Muscle of back (tissue), 3 donors: ENCODE measurements at regions not wholly inside any gene's neighbourhood (a gene's known extent, or its start where the extent isn't known, plus 50 kb on each side); places are given as distances from the start of the nearest gene placed in this dataset.
A peak's percentile ranks its signal among the peaks of the same experiment; 100 is the strongest.

ENCODE experiments used
- DNase-seq, 3 donors: peaks; one replicate each; pipeline versions ENCODE4 v3.0.0 to v3.0.0-alpha.2; 2013

DNA sequence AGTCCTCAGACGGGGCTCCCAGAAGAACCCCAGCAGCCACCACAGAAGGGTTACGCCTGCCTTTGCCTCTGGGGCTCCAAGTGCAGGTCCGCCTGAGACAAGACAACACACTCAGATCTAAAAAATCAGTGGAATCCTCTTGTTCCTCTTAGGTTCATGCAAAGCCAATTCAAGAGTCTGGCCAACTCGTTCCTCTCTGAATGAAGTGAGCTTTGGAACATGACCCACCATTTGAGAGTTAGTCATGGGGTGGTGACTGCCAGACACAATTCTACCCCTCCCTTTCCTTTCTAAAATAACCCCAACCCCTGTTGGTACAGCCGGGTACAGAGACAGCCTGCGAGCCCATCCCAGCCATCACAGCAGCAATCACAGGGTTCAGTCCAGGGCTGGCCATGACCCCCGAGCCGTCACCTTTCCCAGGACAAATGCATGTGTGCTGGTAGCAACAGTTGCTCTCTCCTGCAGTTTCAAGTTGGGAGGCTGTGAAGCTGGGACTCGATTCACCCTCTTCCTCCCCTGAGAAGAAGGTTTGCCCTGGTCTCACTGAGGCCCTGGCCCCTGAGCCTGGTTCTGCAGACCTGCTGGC, 183.1 kb upstream of the SH3BP4 start:
- no peak for DNase-seq

DNA sequence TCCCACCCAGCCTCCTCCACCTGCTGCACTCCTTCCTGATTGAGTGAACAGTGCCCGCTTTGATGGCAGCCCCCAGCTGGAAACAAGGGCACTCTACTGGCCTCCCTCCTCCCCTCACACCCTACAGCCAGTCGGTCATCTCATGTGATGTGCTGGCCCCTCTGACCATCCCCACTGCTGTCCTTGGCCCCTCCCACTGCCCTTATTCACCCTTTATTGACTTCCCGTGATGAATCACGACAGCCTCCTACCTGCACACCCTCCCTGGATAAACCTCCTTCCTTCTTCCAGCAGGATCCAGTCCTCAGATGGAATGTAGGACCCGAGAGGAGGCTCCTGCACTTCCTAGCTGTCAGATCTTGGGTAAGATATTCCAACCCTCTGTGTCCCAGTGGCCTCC, 186.5 kb upstream of the SH3BP4 start:
- DNase-seq = no peak

DNA sequence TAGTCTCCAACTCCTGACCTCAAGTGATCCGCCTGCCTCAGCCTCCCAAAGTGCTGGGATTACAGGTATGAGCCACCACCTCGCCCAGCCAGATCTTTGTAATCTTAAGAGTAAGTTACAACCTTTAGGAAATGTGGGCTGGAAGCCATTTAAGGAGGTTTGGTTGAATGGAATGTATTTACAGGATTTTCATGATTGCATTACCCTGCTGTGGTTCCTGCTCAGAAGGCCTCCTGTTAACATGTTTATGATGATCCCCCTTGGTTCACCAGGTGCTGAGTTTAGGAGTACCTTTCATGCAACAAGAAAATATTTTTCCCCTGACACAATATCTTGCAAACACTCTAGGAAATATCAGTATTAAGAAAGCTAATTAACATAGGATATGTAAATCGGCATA, 187.4 kb upstream of the SH3BP4 start:
- DNase-seq = no peak

DNA sequence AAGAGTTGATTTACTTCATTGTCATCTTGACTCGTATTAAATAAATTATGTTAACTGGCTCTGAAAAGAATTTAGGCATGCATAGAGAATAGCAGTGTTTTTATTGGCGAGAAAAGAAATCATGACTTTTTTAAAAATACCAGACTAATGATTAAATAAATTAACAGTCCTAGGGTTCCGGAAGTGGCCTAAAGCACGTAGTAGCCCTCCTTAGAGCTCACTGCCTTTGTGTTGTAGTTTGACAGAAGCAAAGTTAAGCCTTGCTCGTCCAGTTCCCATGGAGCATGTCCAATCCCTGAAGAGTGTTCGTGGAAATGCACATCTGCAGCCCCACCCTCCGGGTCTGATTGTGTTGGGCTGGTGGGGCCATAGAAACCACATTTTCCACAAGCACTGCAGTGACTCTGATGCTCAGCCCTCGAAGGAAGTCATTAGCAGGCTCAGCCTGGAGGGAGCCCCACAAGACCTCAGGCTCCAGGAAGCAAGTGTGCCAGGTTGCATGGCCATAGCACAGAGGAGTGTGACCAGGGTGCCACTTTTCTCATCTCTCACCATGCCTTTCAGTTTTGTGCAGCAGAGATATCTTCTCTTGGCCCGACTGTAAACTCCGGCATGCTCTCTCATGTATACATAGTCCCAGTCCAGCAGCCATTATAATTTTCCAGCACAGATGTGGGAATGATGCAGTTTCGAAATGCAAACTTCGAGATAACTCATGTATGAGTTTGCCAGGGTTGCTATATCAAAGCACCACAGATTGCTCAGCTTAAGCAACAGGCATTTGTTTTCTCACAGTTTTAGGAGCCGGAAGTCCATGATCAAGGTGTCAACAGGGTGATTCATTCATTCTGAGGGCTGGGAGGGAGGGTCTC, 188.6 kb upstream of the SH3BP4 start:
- peak; percentile 67 to 91 (median 68) for DNase-seq

DNA sequence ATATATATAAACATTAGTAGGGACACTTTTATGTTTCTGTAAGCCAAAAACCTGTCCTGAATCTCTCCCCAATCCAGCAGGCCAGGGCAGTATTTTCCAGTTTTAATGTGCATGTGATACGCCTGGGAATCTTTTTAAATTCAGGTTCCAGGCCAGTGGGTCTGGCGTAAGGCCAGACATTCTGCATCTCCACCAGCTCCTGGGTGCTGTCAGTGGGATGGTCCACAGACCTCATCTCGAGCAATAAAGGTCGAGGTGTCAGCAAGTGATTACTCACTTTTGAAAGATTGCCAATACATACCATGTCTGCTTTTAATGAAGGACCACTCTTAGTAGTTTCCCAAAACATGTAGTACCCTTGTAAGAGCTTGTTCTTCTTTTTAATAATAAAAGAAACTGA, 189.9 kb upstream of the SH3BP4 start:
- DNase-seq = no peak

DNA sequence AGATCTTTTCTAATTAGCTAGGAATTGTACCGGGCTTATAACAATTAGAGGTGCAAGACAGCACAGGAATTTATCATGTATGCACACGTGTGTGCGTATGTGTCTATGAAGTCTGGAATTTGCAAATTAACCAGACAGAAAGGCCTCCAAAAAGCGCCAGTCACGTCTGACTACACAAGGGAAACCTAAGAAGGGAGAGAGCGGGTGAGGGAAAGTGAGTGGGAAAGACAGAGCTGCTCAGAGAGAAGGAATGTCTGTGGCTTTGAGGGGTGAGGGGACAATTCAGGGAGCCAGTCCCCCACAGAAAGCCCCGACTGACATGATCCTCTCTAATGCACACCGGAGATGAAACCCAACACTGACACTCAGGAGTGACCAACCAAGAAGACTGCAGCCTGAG, 197.7 kb upstream of the SH3BP4 start:
- peak in 1 of 3 donors; percentile 28 for DNase-seq

DNA sequence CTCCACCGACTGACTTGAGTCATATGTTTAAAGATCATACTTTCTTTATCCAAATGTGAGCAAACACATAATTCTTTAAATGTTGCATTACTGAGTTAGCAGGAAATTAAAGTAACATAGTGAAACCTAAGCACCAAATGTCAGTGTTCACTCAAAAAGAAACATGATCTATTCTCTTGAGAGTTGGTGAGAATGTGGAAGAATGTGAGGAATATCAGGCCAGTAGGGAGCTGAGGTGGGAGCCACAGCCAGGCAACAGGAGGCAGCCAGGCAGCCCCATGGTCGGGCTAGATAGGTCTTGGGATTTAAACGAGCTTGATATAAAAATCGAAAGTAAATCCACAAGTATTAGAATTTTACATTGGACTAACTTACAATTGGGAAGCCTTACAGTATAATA, 198.1 kb upstream of the SH3BP4 start:
- DNase-seq = no peak

DNA sequence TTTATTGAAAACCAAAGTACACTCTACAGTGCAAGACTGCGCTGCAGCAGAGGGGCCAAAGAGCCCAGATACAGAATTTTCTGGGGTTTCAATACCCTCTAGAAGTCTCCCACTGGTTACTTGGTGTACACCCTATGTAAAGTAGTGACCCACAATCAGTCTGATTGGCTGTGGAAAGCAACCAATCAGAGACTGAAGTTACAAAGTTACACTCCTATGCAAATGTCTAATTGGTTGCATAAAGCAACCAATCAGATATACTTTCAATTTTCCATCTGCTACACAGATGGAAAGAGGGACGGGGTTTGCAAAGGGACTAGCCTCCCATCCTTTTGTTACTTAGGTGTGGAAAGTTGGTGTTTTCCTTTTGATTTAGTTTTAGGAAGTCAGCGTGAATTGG, 198.9 kb upstream of the SH3BP4 start:
- DNase-seq = no peak

DNA sequence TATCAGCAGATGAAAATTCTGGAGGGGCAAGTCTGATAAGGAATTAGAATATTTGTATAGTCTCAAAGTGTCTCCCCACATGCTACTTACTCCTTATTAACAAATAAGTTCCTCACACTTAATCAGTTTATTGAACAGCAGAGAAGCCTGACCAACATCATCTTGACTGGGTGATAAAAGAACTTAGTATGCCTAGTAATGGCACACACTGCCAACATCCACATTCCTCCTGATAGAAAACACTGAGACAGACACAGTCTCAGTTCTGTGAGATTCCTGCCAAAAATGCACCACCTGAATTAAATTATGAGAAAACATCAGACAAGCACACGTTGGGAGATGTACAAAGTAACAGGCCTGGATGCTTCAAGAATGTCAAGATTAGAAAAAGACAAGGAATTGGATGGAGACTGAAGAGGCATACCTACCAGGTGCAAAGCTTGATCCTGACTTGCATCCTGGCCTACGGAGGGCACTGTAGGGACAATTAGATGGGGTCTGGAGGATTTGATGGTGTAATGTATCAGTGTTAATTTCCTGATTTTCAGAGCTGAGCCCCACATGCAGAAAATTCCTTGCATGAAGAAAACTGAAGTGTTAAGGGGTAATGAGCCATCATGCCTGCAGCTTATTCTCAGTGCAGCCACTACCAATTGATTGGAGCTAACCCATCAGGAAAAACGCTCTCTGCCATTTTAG, 200.4 kb upstream of the SH3BP4 start:
- no peak for DNase-seq

DNA sequence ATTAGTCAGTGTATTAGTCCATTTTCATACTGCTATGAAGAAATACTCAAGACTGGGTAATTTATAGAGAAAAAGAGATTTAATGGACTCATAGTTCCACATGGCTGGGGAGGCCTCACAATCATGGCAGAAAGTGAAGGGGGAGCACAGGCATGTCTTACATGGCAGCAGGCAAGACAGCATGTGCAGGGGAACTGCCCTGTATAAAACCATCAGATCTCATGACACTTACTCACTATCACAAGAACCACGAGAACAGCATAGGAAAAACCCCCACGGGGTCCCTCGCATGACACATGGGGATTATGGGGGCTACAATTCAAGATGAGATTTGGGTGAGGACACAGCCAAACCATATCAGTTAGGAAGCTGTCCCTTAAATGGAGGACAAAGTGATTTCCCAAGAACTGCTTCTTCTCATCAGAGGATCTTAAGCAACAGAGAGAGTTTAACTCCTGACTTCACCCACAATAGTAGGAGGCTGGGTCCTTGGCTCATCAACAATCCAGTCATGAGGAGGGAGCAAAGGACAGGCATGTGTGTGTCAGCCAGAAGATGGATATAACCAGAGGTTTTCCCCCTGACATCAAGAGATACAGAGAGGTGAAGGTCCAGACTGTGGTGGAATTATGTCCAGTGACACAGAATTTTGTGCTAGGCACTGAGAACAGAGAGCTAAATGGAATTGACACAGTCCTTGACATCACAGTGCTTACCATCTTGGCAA, 203.8 kb upstream of the SH3BP4 start:
- no peak for DNase-seq

DNA sequence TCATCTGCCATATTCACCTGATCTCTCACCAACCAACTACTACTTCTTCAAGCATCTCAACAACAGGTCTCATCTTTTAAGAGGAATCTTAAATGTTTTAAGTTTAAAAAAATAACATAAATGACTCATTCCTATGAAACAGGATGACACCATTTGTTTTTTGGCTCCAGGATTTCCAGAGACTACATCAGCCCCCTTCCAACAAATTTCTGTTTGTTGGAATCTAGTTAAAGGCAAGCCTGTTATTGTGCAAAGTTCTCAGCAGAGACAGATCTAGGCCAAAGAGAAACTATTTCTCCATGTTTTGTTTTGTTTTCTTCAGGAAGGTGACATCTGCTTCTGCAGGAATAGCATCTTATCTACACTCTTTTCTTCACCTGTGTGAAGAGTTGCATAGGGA, 204.8 kb upstream of the SH3BP4 start:
- DNase-seq = no peak

DNA sequence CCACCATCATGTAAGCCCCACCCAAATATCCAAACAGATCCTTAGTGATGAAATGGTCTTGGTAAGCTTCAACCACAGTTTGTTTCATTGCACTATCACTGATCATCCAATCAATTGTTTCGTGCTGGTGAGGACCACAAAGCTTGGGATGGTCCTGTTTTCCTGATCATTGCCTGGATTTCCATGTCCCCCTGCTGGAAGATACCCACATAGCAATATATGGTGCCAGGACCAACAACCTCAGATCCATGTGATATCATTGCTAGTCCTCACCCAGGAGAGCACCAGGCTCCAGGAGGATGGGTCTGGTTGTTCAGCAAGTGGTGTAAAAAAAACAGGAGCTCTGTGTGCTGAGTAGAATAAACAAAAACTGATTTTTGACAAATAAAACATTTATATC, 206.5 kb upstream of the SH3BP4 start:
- DNase-seq = no peak

DNA sequence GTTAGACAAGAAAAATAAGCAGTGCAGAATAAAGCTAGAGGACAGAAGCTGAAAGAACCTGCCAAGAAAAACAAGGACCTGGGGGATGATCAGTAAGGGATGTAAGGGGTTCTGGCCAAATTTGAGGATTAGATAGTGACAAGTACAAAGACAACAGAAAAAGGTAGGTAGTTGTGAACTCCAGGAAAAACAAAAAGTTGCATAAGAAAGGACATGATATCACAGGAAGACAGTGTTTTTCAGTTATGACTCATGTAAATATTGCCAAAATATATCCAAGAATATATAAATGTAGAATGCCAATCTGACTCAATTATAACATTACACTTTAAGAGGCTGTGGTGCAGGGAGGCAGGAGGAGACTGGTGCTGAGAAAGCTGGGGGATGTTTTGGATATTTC, 209.8 kb upstream of the SH3BP4 start:
- DNase-seq = no peak

DNA sequence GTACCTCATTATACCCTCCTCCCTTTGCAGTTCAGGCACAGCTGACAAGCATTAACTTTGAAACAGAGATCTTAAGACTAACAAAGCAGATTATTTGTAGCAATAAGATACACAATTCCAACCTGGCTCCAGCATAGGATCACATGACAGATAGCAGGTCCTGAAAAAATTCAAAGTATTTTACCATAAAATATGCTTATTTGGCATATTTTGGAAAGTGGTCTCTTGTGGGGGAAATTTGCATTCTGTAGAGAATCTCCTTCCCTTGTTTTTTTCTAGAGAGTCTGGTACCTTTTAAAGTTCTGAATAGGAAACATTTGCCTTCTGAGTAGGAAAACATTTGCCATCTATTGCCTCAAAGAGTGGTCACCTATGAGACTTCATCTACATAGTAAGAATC, 212.8 kb upstream of the SH3BP4 start:
- no peak for DNase-seq

DNA sequence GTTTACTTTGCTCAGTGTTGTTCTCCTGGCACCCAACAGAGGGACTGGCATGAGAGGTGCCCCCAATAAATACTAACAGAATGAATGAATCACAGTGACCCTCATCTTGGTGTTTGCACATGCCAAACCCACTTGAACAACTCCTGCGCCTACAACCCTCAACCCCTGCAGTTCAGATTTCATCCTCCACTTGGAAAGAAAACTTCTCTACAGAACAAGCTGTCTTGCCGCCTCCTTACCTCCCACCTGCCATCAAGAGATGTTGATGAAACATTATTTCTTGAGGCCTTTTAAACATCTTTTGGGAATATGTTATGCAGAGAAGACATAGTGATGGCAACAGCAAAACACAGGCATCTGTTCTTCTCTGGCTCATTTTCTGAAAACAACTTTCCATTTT, 216.0 kb upstream of the SH3BP4 start:
- no peak for DNase-seq

DNA sequence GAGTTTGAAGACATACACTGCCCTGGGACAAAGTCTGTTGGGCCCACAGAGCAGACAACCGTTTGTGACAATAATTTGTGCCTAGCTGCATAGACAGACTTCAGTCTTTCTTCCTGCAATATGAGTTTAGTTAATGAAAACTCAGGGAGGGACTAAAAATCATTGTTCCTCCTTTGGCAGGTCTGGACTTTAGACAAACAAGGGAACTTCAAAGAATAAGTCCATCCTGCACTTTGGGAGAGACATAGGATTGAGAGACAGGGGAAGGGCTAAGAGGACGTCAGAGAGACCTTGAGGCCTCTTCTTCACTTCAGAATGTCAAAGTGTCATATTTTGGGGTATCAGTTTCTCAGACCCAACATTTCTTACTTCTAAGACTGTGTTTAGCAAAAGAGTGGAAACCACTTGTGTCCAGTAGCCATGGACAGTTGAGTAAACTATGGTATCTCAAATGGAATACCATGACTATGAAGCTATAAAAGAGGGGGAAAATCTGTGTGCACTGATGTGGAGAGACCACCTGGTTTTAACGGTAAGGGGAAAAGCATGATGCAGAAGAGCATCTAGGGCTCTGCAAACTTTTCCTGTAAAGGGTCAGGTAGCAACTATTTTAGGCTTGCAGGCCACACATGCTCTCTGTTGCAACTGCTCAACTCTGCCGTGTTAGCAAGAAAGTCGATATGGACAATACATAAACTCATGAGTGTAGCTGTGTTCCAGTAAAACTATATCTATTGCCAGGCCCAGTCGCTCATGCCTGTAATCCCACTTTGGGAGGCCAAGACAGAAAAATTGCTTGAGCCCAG, 217.8 kb upstream of the SH3BP4 start:
- DNase-seq = no peak

DNA sequence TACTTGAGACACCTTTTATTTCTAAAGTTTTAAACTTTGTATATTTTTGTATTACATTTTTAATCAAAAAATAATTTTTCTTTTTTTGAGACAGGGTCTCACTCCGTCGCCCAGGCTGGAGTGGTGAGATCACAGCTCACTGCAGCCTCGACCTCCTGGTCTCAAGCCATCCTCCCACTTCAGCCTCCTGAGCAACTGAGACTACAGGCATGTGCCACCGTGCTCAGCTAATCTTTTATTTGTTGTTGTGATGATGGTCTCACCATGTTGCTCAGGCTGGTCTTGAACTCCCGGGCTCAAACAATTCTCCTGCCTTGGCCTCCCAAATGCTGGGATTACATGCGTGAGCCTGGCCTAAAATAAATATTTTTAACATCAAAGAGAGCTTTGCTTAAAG, 218.7 kb upstream of the SH3BP4 start:
- no peak for DNase-seq

DNA sequence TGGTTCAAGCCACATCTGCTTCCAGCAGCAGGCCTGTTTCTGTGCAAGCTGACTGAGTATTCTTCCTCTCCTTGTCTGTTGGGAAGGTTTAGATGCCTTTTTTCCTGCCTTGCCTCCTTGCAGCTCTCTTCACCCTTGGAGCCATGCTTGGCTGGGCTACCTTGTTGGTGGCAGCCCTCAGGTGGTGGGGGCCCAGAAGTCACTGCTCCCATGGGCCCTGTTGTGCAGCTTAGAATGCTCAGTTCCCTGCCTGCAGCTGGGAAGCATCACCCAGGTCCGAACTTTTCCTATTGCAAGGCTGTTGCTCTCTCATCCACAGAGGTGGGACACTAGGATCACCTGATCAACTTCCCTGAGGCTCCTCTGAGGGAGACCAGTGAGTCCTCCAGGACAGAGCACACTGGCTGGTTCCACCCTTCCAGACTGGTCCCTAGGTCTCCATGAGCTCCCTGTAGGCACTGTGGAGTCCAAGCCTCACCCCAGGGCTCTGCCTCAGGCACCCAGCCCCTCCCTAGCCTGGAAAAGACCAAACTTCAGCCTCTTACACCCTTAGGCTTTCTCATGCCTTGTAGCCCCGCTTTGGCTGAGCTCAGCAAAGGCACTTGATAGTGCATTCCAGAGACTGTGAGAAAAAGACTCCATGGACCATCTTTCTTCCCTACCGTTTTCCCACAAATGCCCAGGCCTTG, 219.3 kb upstream of the SH3BP4 start:
- DNase-seq = no peak

DNA sequence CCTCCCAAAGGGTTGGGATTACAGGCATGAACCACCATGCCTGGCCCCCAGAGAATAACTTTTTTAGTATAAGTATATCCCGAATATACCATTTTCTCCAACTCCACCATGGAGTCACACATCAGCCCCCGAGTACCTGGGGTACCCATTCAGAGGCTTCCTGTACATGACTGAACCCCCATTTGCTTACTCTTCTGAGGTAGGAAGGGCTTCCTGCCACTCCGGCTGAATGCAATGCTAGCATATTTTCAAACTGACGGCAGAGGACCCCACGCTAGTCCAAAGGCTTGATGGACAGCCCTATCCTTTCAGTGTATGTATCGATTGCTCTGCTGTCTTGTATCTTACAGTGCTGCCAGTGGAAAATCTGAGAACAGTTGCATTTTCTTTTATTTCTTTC, 220.6 kb upstream of the SH3BP4 start:
- DNase-seq = no peak

DNA sequence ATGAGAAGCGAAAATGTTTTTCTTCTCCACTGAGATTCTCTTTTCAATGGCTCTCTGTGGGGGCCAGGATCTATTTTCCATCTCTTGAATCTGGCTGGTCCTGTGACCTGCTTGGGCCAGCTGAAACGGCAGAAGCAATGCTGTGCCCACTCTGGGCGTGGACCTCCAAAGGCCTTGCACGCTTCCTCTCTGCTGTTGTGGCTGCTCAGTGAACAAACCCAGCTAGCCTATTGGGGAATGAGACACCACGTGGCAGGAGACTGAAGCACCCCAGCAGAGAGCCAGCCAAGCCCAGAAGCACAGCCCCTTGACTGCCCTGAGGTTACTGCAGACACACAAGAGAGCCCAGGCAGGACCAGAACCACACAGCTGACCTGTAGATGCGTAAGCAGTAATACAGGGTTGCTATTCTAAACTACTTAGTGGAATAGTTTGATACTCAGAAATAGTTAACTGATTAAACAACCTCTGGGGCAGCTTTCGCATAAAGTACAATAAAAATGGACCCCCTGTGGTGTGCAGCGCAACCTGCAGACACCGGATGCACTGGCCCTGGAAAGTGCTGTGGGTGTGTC, 221.7 kb upstream of the SH3BP4 start:
- no peak for DNase-seq
